Left colon (tissue), 2 donors: ENCODE measurements at regions not wholly inside any gene's neighbourhood (a gene's known extent, or its start where the extent isn't known, plus 50 kb on each side); places are given as distances from the start of the nearest gene placed in this dataset.
"Not testable (repeated sequence)": the region's sequence is repeated elsewhere in the genome, so short reads cannot be mapped to it uniquely, and the experiment has no call there.

Source experiments
- ATAC-seq: fragments of 200-7000 bp; cut with Tn5 transposase; one replicate; pipeline ENCODE4 v1.9.1; 2020; ENCODE audit warnings: mild to moderate bottlenecking, moderate library complexity
- DNase-seq, 2 donors: peaks; one replicate each; pipeline ENCODE4 v3.0.0-alpha.2; 2020
- intact Hi-C, 2 donors: fragments of 100-400 bp; cut with DNase I in 1 of 2; cut with micrococcal nuclease in 1 of 2; formaldehyde crosslinking; loops; one replicate each; pipeline versions ENCODE4 v1.11.2 to v1.14.0; 2022; cut with DNase I, micrococcal nuclease
- donor health status: DM: no; HTN: no; CAD: no.
- donor health status: DM: yes; HTN: yes; CAD: no.

GRCh38 chr11:101305496-101305895 lies 175.9 kb upstream of the PGR start:
- DNase-seq (no peak), ATAC-seq (no peak)
- intact Hi-C loops = no loop called here

GRCh38 chr11:101299210-101299609 lies 169.6 kb upstream of the PGR start:
- ATAC-seq = no peak
- DNase-seq = no peak
- intact Hi-C loops = no loop called here

- intact Hi-C loops = no loop called here
- ATAC-seq (no peak), DNase-seq (no peak)
Observed at GRCh38 chr11:101296896-101297295, 167.3 kb upstream of the PGR start.

- ATAC-seq (no peak), DNase-seq (no peak)
- intact Hi-C loops = no loop called here
Observed at GRCh38 chr11:101292661-101293240, 163.1 kb upstream of the PGR start.

GRCh38 chr11:101291279-101291678 lies 161.7 kb upstream of the PGR start:
- ATAC-seq (no peak), DNase-seq (no peak)
- intact Hi-C loops = no loop called here

- ATAC-seq (no peak), DNase-seq (no peak)
- intact Hi-C loops = no loop called here
Observed at GRCh38 chr11:101288392-101288791, 158.8 kb upstream of the PGR start.

GRCh38 chr11:101279728-101280127 lies 150.1 kb upstream of the PGR start:
- no peak for ATAC-seq
- intact Hi-C loops = no loop called here
- no peak for DNase-seq

- intact Hi-C loops = no loop called here
- no peak for ATAC-seq
- no peak for DNase-seq
Observed at GRCh38 chr11:101278286-101278685, 148.7 kb upstream of the PGR start.

- no peak for ATAC-seq
- DNase-seq = no peak
- intact Hi-C loops = no loop called here
Observed at GRCh38 chr11:101277036-101277435, 147.4 kb upstream of the PGR start.

- DNase-seq (no peak), ATAC-seq (no peak)
- intact Hi-C loops = no loop called here
Observed at GRCh38 chr11:101269990-101270660, 140.5 kb upstream of the PGR start.

- intact Hi-C loops = no loop called here
- ATAC-seq (no peak), DNase-seq (no peak)
Observed at GRCh38 chr11:101269390-101269789, 139.8 kb upstream of the PGR start.

- intact Hi-C loops = no loop called here
- DNase-seq = no peak
- ATAC-seq = no peak
Observed at GRCh38 chr11:101267654-101268053, 138.0 kb upstream of the PGR start.

- ATAC-seq (peak; percentile 71), DNase-seq (no peak)
Observed at GRCh38 chr11:101264306-101264705, 134.7 kb upstream of the PGR start.

GRCh38 chr11:101262995-101263394 lies 133.4 kb upstream of the PGR start:
- ATAC-seq = no peak
- intact Hi-C loops = no loop called here

More at GRCh38 chr11:101264306-101264705, 134.7 kb upstream of the PGR start:
- intact Hi-C loops = no loop called here

GRCh38 chr11:101262258-101262657 lies 132.6 kb upstream of the PGR start:
- intact Hi-C loops = no loop called here
- DNase-seq (no peak), ATAC-seq (no peak)

More at GRCh38 chr11:101262995-101263394, 133.4 kb upstream of the PGR start:
- no peak for DNase-seq

- intact Hi-C loops = no loop called here
- ATAC-seq (no peak), DNase-seq (no peak)
Observed at GRCh38 chr11:101255036-101255435, 125.4 kb upstream of the PGR start.

GRCh38 chr11:101254037-101254436 lies 124.4 kb upstream of the PGR start:
- intact Hi-C loops = no loop called here
- ATAC-seq (no peak), DNase-seq (no peak)

GRCh38 chr11:101245635-101246034 lies 116.0 kb upstream of the PGR start:
- ATAC-seq, intact Hi-C loops: not testable (repeated sequence)

GRCh38 chr11:101245081-101245480 lies 115.5 kb upstream of the PGR start:
- DNase-seq, ATAC-seq, intact Hi-C loops: not testable (repeated sequence)

More at GRCh38 chr11:101245635-101246034, 116.0 kb upstream of the PGR start:
- not testable (repeated sequence) for DNase-seq

- DNase-seq = no peak
- intact Hi-C loops = no loop called here
Observed at GRCh38 chr11:101241160-101241795, 111.7 kb upstream of the PGR start.

More at GRCh38 chr11:101241160-101241795, 111.7 kb upstream of the PGR start:
- ATAC-seq = no peak
